ENCODE measurements at regions not wholly inside any gene's neighbourhood (a gene's known extent, or its start where the extent isn't known, plus 50 kb on each side); places are given as distances from the start of the nearest gene placed in this dataset.

DNA sequence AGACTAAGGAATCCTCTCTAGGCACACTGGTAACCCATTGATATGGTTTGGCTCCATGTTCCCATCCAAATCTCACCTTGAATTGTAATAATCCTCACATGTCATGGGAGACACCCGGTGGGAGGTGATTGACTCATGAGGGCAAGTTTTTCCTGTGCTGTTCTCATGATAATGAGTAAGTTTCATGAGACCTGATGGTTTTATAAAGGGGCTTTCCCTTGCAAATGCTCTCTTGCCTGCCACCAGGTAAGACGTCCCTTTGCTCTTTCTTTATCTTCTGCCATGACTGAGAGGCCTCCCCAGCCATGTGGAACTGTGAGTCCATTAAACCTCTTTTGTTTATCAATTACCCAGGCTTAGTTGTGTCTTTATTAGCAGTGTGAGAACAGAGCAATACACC lies 81.4 kb upstream of the GPC6 start:
- Histone ChIP-seq H3K4me1 (replicated peaks; ENCODE audit: insufficient read depth) (no peaks in the 10 kb centered on the region), H3K9me3 (ENCODE audit: insufficient read depth, low read depth) (no peaks in the 10 kb centered on the region), H3K27me3 (ENCODE audit: insufficient read depth, low read depth) (no peaks in the 10 kb centered on the region), H3K4me2 (no peak overlapping the region), H3K36me3 (ENCODE audit: low read depth) (no peaks in the 10 kb centered on the region), H3K4me3 (no peak overlapping the region), H3K79me2 (ENCODE audit: low read depth) (no peaks in the 10 kb centered on the region), H3K9me2 (ENCODE audit: insufficient read depth) (no peaks in the 10 kb centered on the region), H3K27ac (no peak overlapping the region), H3F3A (ENCODE audit: insufficient read depth, low read depth) (no peaks in the 10 kb centered on the region), H4K20me1 (ENCODE audit: insufficient read depth) (no peaks in the 10 kb centered on the region), H2AFZ (no peak overlapping the region)
- no peak for DNase-seq
- BruUV-seq (replicated peaks), result no TSS peak
- TF ChIP-seq, protein P1, sequence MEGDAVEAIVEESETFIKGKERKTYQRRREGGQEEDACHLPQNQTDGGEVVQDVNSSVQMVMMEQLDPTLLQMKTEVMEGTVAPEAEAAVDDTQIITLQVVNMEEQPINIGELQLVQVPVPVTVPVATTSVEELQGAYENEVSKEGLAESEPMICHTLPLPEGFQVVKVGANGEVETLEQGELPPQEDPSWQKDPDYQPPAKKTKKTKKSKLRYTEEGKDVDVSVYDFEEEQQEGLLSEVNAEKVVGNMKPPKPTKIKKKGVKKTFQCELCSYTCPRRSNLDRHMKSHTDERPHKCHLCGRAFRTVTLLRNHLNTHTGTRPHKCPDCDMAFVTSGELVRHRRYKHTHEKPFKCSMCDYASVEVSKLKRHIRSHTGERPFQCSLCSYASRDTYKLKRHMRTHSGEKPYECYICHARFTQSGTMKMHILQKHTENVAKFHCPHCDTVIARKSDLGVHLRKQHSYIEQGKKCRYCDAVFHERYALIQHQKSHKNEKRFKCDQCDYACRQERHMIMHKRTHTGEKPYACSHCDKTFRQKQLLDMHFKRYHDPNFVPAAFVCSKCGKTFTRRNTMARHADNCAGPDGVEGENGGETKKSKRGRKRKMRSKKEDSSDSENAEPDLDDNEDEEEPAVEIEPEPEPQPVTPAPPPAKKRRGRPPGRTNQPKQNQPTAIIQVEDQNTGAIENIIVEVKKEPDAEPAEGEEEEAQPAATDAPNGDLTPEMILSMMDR (conservative IDR thresholded peaks at IDR 0.05), result no peak
- CTCF ChIA-PET, result no interaction called here
- intact Hi-C loops (cut with micrococcal nuclease; ENCODE audit: unreplicated experiment), result no loop called here
- POLR2A ChIA-PET (ENCODE audit: unreplicated experiment), result no interaction called here

DNA sequence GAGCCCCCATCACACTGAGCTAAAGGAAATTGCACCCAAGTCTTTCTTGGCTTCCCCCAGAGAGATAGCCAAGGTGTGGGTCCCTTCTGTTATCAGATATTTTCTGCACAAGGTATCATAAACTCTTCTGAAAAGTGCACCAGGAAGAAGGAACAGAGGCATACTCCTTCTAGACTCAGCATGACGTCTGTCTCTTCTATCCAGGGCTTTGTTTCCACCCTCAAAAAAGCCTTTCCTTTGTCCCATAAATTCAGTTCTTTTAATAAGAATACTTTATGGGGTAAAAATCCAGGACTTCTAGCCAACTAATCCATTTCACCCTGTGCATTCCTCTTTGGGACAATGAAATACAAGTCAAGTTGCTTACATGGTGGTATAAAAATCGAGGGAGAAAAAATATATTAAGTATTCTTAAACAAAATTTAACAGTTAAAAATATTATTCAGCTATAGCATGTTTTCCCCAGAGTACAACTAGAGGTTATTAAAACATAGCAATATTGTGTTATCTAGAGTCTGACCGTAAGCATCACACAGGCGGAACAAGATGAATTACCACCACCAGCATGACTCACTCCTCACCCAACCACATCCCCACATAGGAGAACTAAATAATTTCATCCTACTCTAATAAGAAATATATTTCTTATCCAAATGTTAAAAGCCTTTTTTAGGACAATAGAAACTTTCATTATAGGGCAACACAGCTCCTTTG lies 79.9 kb upstream of the GPC6 start:
- Histone ChIP-seq H3K79me2 (ENCODE audit: low read depth) (no peaks in the 10 kb centered on the region), H3K27ac (no peak overlapping the region), H3K9me2 (ENCODE audit: insufficient read depth) (no peaks in the 10 kb centered on the region), H4K20me1 (ENCODE audit: insufficient read depth) (no peaks in the 10 kb centered on the region), H3K36me3 (ENCODE audit: low read depth) (no peaks in the 10 kb centered on the region), H3F3A (ENCODE audit: insufficient read depth, low read depth) (no peaks in the 10 kb centered on the region), H2AFZ (no peak overlapping the region), H3K27me3 (ENCODE audit: insufficient read depth, low read depth) (no peaks in the 10 kb centered on the region), H3K4me1 (replicated peaks; ENCODE audit: insufficient read depth) (no peaks in the 10 kb centered on the region), H3K4me2 (no peak overlapping the region), H3K9me3 (ENCODE audit: insufficient read depth, low read depth) (no peaks in the 10 kb centered on the region), H3K4me3 (no peak overlapping the region)
- intact Hi-C loops (cut with micrococcal nuclease; ENCODE audit: unreplicated experiment), result no loop called here
- TF ChIP-seq, protein P1 (conservative IDR thresholded peaks at IDR 0.05), result no peak
- TF ChIP-seq EZH2 (IDR thresholded peaks at IDR 0.05; ENCODE audit: low read depth), result no peak
- ChIA-PET POLR2A (ENCODE audit: unreplicated experiment) (no interaction called here), CTCF (no interaction called here)
- no TSS peak for BruUV-seq (replicated peaks)
- no peak for DNase-seq

- H3K4me3 ChIP-seq, result no peak overlapping the region
- H3K4me1 ChIP-seq (replicated peaks; ENCODE audit: insufficient read depth), result no peaks in the 10 kb centered on the region
- no peaks in the 10 kb centered on the region for H3K36me3 ChIP-seq (ENCODE audit: low read depth)
- no peaks in the 10 kb centered on the region for H4K20me1 ChIP-seq (ENCODE audit: insufficient read depth)
- no peak overlapping the region for H2AFZ ChIP-seq
- no peak overlapping the region for H3K4me2 ChIP-seq
- no peaks in the 10 kb centered on the region for H3K9me2 ChIP-seq (ENCODE audit: insufficient read depth)
- no peak for DNase-seq
- no TSS peak for BruUV-seq (replicated peaks)
- H3K27ac ChIP-seq, result no peak overlapping the region
- POLR2A ChIA-PET (ENCODE audit: unreplicated experiment), result no interaction called here
- no peaks in the 10 kb centered on the region for H3K9me3 ChIP-seq (ENCODE audit: insufficient read depth, low read depth)
- intact Hi-C loops (cut with micrococcal nuclease; ENCODE audit: unreplicated experiment), result no loop called here
- CTCF ChIA-PET, result no interaction called here
- H3K79me2 ChIP-seq (ENCODE audit: low read depth), result no peaks in the 10 kb centered on the region
- no peak for TF ChIP-seq EZH2 (IDR thresholded peaks at IDR 0.05; ENCODE audit: low read depth)
- TF ChIP-seq, protein P1 (conservative IDR thresholded peaks at IDR 0.05), result no peak
- H3F3A ChIP-seq (ENCODE audit: insufficient read depth, low read depth), result no peaks in the 10 kb centered on the region
- H3K27me3 ChIP-seq (ENCODE audit: insufficient read depth, low read depth), result no peaks in the 10 kb centered on the region
Measured at GRCh38 chr13:93147298-93147645, 79.3 kb upstream of the GPC6 start.
